ENCODE measurements at regions not wholly inside any gene's neighbourhood (a gene's known extent, or its start where the extent isn't known, plus 50 kb on each side); places are given as distances from the start of the nearest gene placed in this dataset.

DNA sequence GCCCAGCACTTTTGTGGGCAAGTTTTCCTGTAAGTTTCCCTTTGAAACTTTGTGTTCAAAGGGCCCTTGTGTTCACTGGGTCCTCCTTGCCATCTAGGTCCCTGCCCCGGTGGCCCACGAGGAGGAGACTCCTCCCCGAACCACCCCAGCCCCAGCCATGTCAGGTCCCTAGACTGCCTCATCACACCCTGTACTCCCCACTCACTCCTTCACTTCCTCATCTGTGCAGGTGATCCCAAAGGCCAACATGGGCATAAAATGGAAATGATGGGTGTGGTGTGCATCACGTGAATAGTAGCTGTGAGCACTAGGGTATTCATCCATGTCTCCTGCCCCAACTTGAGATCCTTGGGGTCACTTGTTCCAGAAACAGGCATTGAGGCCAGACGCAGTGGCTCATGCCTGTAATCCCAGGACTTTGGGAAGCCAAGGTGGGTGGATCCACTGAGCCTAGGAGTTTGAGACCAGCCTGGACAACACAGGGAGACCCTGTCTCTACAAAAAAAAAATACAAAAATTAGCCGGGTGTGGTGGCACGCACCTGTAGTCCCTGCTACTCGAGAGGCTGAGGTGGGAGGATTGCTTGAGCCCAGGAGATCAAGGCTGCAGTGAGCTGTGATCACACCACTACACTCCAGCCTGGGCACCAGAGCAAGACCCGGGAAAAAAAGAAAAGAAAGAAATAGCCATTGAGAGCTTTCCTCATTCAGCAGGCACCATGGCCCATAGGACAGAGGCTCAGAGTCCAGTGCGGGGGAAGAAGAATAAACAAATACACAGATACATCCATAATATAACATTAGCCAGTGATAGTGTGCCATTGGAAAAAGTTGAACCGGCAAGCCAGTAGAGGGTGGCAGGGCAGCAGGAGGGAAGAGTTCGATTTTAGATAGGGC, 74.5 kb downstream of the KATNIP start (continued):
- TF ChIP-seq, protein P1, sequence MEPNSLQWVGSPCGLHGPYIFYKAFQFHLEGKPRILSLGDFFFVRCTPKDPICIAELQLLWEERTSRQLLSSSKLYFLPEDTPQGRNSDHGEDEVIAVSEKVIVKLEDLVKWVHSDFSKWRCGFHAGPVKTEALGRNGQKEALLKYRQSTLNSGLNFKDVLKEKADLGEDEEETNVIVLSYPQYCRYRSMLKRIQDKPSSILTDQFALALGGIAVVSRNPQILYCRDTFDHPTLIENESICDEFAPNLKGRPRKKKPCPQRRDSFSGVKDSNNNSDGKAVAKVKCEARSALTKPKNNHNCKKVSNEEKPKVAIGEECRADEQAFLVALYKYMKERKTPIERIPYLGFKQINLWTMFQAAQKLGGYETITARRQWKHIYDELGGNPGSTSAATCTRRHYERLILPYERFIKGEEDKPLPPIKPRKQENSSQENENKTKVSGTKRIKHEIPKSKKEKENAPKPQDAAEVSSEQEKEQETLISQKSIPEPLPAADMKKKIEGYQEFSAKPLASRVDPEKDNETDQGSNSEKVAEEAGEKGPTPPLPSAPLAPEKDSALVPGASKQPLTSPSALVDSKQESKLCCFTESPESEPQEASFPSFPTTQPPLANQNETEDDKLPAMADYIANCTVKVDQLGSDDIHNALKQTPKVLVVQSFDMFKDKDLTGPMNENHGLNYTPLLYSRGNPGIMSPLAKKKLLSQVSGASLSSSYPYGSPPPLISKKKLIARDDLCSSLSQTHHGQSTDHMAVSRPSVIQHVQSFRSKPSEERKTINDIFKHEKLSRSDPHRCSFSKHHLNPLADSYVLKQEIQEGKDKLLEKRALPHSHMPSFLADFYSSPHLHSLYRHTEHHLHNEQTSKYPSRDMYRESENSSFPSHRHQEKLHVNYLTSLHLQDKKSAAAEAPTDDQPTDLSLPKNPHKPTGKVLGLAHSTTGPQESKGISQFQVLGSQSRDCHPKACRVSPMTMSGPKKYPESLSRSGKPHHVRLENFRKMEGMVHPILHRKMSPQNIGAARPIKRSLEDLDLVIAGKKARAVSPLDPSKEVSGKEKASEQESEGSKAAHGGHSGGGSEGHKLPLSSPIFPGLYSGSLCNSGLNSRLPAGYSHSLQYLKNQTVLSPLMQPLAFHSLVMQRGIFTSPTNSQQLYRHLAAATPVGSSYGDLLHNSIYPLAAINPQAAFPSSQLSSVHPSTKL (CRISPR knock-in tag; IDR thresholded peaks at IDR 0.05): no peak; the same call in 1 of the 2 replicates

DNA sequence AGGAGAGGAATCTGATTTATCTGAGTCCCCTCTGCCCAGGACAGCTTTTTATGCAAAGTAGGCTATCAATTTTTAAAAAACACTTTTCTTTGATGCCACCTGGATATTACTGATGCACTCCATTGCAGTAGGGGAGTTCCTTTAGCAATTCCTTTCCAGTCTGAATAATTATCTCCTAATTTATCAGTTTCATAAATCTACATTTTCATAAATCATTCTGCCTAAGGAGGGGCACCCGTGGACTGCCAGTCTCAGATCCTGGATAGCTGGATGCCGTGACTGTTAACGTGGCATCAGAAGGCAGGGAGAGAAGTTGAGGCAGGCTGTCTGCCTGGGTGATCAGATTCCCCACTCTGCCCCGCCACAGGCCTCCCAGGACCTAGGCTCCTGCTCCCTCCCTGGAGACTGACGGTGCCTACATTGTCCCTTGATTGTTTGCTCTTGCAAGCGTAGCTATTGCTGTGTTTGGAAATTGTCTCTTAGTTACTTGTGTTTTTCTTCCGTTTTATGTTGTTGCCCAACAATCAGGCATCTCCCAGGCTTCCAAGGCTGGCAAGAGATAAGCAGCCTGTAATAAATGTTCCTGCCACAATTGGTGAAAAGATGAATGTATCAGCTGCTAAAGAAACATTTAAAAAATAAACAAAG, 75.2 kb downstream of the KATNIP start:
- intact Hi-C loops (cut with micrococcal nuclease; ENCODE audit: unreplicated experiment) (no loop called here), in situ Hi-C loops (cut with HindIII; ENCODE audit: extremely low pct_ligation_motif_present, low pct_unique_long_range_greater_than_20kb) (no loop called here)
- FAIRE-seq (peak; percentile 74), DNase-seq (ENCODE audit: low spot score) (peak; percentile 88), ATAC-seq (peak; percentile 96)
- Histone ChIP-seq H3K27me3 (ENCODE audit: control insufficient read depth in 1 of 2, insufficient read depth in 2 of 2, low read length in 2 of 2) (no peaks in the 10 kb centered on the region), H3K27ac (ENCODE audit: extremely low read length, insufficient read depth, low read length) (peak overlapping the region; percentile 78), H2AFZ (ENCODE audit: low read length) (no peak overlapping the region), H3K4me2 (ENCODE audit: low read depth, low read length) (peak overlapping the region; percentile 41), H3K9me3 (ENCODE audit: low read length) (no peaks in the 10 kb centered on the region), H3K9ac (ENCODE audit: insufficient read depth, low read depth, low read length) (peak overlapping the region; percentile 65), H4K20me1 (ENCODE audit: insufficient read depth, low read length) (no peaks in the 10 kb centered on the region), H3K4me1 (ENCODE audit: insufficient read depth, low read length) (peaks cover 44% of the 10 kb centered on the region), H3K4me3 (replicated peaks in 1 of 3; ENCODE audit: insufficient read depth in 1 of 3, low read depth in 2 of 3, low read length in 3 of 3) (no peak overlapping the region; a peak in 1 of 6 replicates), H3K79me2 (ENCODE audit: insufficient read depth, low read length) (no peaks in the 10 kb centered on the region), H3K36me3 (replicated peaks in 1 of 2; ENCODE audit: control insufficient read depth in 1 of 2, insufficient read depth in 2 of 2, low read length in 2 of 2) (no peaks in the 10 kb centered on the region; a peak in 1 of 5 replicates)
- POLR2A ChIA-PET: interaction anchor here (1.7 kb wide), 1 partner anchor 75 kb away, joined by 7 read pairs; the partner anchor contains the start of genes GTF3C1 and KATNIP
- WGBS (ENCODE audit: low lambda C conversion rate): 38% methylated on average over 7 of the region's 7 CpGs
- no TSS peak for BruUV-seq (replicated peaks)
- CTCF ChIA-PET (ENCODE audit: low intra/inter-chr PET ratio, low total read pairs): no interaction called here
- no peak for TF ChIP-seq ZNF644 (CRISPR knock-in tag; IDR thresholded peaks at IDR 0.05; ENCODE audit: low read depth)
- TF ChIP-seq, protein P2, sequence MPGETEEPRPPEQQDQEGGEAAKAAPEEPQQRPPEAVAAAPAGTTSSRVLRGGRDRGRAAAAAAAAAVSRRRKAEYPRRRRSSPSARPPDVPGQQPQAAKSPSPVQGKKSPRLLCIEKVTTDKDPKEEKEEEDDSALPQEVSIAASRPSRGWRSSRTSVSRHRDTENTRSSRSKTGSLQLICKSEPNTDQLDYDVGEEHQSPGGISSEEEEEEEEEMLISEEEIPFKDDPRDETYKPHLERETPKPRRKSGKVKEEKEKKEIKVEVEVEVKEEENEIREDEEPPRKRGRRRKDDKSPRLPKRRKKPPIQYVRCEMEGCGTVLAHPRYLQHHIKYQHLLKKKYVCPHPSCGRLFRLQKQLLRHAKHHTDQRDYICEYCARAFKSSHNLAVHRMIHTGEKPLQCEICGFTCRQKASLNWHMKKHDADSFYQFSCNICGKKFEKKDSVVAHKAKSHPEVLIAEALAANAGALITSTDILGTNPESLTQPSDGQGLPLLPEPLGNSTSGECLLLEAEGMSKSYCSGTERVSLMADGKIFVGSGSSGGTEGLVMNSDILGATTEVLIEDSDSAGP (CRISPR knock-in tag; IDR thresholded peaks at IDR 0.05; ENCODE audit: borderline replicate concordance): peak; percentile 43; the same call in 1 of the 2 replicates
- TF ChIP-seq ZNF138 (CRISPR knock-in tag; IDR thresholded peaks at IDR 0.05; ENCODE audit: low read depth): no peak
- TF ChIP-seq ZNF460 (CRISPR knock-in tag; IDR thresholded peaks at IDR 0.05; ENCODE audit: borderline replicate concordance): no peak
- TF ChIP-seq, protein P3, sequence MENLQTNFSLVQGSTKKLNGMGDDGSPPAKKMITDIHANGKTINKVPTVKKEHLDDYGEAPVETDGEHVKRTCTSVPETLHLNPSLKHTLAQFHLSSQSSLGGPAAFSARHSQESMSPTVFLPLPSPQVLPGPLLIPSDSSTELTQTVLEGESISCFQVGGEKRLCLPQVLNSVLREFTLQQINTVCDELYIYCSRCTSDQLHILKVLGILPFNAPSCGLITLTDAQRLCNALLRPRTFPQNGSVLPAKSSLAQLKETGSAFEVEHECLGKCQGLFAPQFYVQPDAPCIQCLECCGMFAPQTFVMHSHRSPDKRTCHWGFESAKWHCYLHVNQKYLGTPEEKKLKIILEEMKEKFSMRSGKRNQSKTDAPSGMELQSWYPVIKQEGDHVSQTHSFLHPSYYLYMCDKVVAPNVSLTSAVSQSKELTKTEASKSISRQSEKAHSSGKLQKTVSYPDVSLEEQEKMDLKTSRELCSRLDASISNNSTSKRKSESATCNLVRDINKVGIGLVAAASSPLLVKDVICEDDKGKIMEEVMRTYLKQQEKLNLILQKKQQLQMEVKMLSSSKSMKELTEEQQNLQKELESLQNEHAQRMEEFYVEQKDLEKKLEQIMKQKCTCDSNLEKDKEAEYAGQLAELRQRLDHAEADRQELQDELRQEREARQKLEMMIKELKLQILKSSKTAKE (CRISPR knock-in tag; IDR thresholded peaks at IDR 0.05; ENCODE audit: borderline replicate concordance): no peak
- no peak for TF ChIP-seq ZNF747 (CRISPR knock-in tag; IDR thresholded peaks at IDR 0.05; ENCODE audit: borderline replicate concordance)
- TF ChIP-seq ZNF775 (CRISPR knock-in tag; IDR thresholded peaks at IDR 0.05; ENCODE audit: borderline replicate concordance): no peak
- TF ChIP-seq GLI4 (CRISPR knock-in tag; IDR thresholded peaks at IDR 0.05; ENCODE audit: borderline replicate concordance): no peak
- peak; percentile 31; the same call in 1 of the 2 replicates for TF ChIP-seq NCOA2 (CRISPR knock-in tag; IDR thresholded peaks at IDR 0.05)
- TF ChIP-seq, protein P4, sequence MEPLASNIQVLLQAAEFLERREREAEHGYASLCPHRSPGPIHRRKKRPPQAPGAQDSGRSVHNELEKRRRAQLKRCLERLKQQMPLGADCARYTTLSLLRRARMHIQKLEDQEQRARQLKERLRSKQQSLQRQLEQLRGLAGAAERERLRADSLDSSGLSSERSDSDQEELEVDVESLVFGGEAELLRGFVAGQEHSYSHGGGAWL (CRISPR knock-in tag; IDR thresholded peaks at IDR 0.05): no peak

Data from HepG2 (cell line).